K562 (cell line): ENCODE measurements at regions not wholly inside any gene's neighbourhood (a gene's known extent, or its start where the extent isn't known, plus 50 kb on each side); places are given as distances from the start of the nearest gene placed in this dataset.

ENCODE experiments used
- ATAC-seq: fragments of 200-7000 bp; cut with Tn5 transposase; 3 replicates; pipeline ENCODE4 v1.9.1; 2020; ENCODE audit warnings: moderate library complexity
- BruUV-seq: library from RNA; stranded (reverse); fragments of 400-500 nt; replicated peaks from 2 replicates; lab custom pipeline; 2021; lab: Mats Ljungman, UMichigan
- CTCF ChIA-PET: fragments of 300-600 bp; formaldehyde crosslinking; extraction: SDS; loops from one replicate; lab custom pipeline; 2021; ENCODE audit warnings: low intra/inter-chr PET ratio; lab: Yijun Ruan, JAX
- POLR2A ChIA-PET: fragments of 300-600, 350-650 bp; sonication (Branson Sonifier 250); formaldehyde crosslinking; extraction: SDS; loops from one replicate; lab custom pipeline; 2021; ENCODE audit warnings: antibody characterized with exemption, inconsistent platforms; lab: Yijun Ruan, JAX
- DNase-seq, 4 experiments: peaks; one replicate each; pipeline versions ENCODE4 v3.0.0 to v3.0.0-alpha.2; 2011 to 2018; ENCODE audit warnings: low spot score in 3 of 4, mixed read lengths in 3 of 4; ENCODE audit errors: extremely low read depth in 1 of 4
- FAIRE-seq: peaks from 2 replicates; lab custom pipeline; 2011; peaks lifted over from hg19 to GRCh38; lab: Jason Lieb, UNC
- H2AFZ ChIP-seq: 2 replicates; pipeline ENCODE4 v1.6.0; 2011; ENCODE audit warnings: low read depth, low read length, control low read depth, inconsistent platforms
- H3K27ac ChIP-seq: fragments of 200-600 bp; 3 replicates; pipeline ENCODE4 v1.8.0; 2011; ENCODE audit warnings: low read depth, mild to moderate bottlenecking, control low read depth, inconsistent platforms, low read length, moderate library complexity, mixed read lengths; ENCODE audit errors: extremely low read depth
- H3K27me3 ChIP-seq, 2 experiments: fragments of 300-600 bp in 1 of 2; 2 replicates in 1 of 2; 3 replicates in 1 of 2; pipeline versions ENCODE4 v1.6.0 to v1.8.0; 2011; ENCODE audit warnings: inconsistent platforms in 2 of 2, low read length in 2 of 2, mild to moderate bottlenecking in 1 of 2, mixed read lengths in 1 of 2, moderate library complexity in 1 of 2; ENCODE audit not compliant: control insufficient read depth in 2 of 2, insufficient read depth in 2 of 2
- H3K36me3 ChIP-seq: fragments of 300-600 bp; 3 replicates; pipeline ENCODE4 v1.8.0; 2011; ENCODE audit warnings: mild to moderate bottlenecking, low read length, inconsistent platforms; ENCODE audit not compliant: control insufficient read depth, insufficient read depth
- H3K4me1 ChIP-seq, 2 experiments: fragments of 200-600 bp in 1 of 2; replicated peaks in 1 of 2; 2 replicates in 1 of 2; 3 replicates in 1 of 2; pipeline versions ENCODE4 v1.5.1 to v1.8.0; 2011; ENCODE audit warnings: inconsistent platforms in 2 of 2, low read length in 2 of 2, mild to moderate bottlenecking in 1 of 2, mixed read lengths in 1 of 2, moderate library complexity in 1 of 2; ENCODE audit not compliant: control insufficient read depth in 2 of 2, insufficient read depth in 2 of 2
- H3K4me2 ChIP-seq: 2 replicates; pipeline ENCODE4 v1.6.1; 2011; ENCODE audit warnings: low read length, control low read depth, inconsistent platforms, mixed read lengths; ENCODE audit not compliant: insufficient read depth
- H3K4me3 ChIP-seq: fragments of 200-600 bp; sonication (generic), shearing (Covaris generic); 2 replicates; pipeline ENCODE4 v1.5.1; 2016; ENCODE audit warnings: control low read depth, inconsistent platforms
- H3K79me2 ChIP-seq: fragments of 200-600 bp; 3 replicates; pipeline ENCODE4 v1.8.0; 2011; ENCODE audit warnings: low read length, inconsistent platforms; ENCODE audit not compliant: control insufficient read depth, insufficient read depth
- H3K9ac ChIP-seq, 2 experiments: 2 replicates each; pipeline versions ENCODE4 v1.6.0 to v1.6.1; 2011; ENCODE audit warnings: low read depth in 2 of 2, low read length in 2 of 2, control low read depth in 1 of 2, inconsistent platforms in 1 of 2, mild to moderate bottlenecking in 1 of 2, mixed read lengths in 1 of 2; ENCODE audit not compliant: insufficient read depth in 1 of 2
- H3K9me1 ChIP-seq: one replicate; pipeline ENCODE4 v1.6.0; 2011; ENCODE audit warnings: inconsistent platforms, mild to moderate bottlenecking, low read length, moderate library complexity; ENCODE audit not compliant: control insufficient read depth, insufficient read depth
- H3K9me3 ChIP-seq: replicated peaks from 2 replicates; pipeline ENCODE4 v1.5.1; 2011; ENCODE audit warnings: low read depth, low read length, inconsistent platforms; ENCODE audit not compliant: control insufficient read depth, insufficient read depth
- H4K20me1 ChIP-seq: replicated peaks from 2 replicates; pipeline ENCODE4 v1.6.1; 2011; ENCODE audit warnings: low read length, inconsistent platforms, mixed read lengths; ENCODE audit not compliant: control insufficient read depth, insufficient read depth
- ARHGAP35 ChIP-seq: fragments of 450-650 bp; IDR thresholded peaks from 2 replicates; pipeline ENCODE4 v1.6.1; 2018; ENCODE audit not compliant: partially characterized antibody
- ARNT ChIP-seq, 2 experiments: fragments of 450-650 bp; IDR thresholded peaks; 2 replicates each; pipeline ENCODE4 v1.6.1; 2016; ENCODE audit warnings: mild to moderate bottlenecking in 1 of 2
- ELF2 ChIP-seq: fragments of 250-450 bp; sonication (Bioruptor Pico); IDR thresholded peaks from 2 replicates; pipeline ENCODE4 v1.5.0; 2021; ENCODE audit warnings: mild to moderate bottlenecking
- ESRRA ChIP-seq: fragments of 450-650 bp; IDR thresholded peaks from 2 replicates; pipeline ENCODE4 v1.6.1; 2014; ENCODE audit warnings: low read depth, mild to moderate bottlenecking, moderate library complexity, borderline replicate concordance
- ETS2 ChIP-seq: IDR thresholded peaks from 2 replicates; pipeline ENCODE4 v1.6.1; 2016; ENCODE audit warnings: borderline replicate concordance, missing genetic modification characterization, mild to moderate bottlenecking, moderate library complexity, missing compliant biosample characterization; ENCODE audit not compliant: poor library complexity, severe bottlenecking
- GABPB2 ChIP-seq: fragments of 250-450 bp; sonication (Bioruptor Pico); conservative IDR thresholded peaks from 2 replicates; pipeline ENCODE4 v1.5.1; 2021; ENCODE audit warnings: mild to moderate bottlenecking
- HNRNPUL1 ChIP-seq: fragments of 200-400 bp; formaldehyde crosslinking; IDR thresholded peaks from 2 replicates; pipeline ENCODE4 v1.6.1; 2017; ENCODE audit warnings: low read length
- KAT2B ChIP-seq: IDR thresholded peaks from one replicate; pipeline ENCODE4 v1.6.1; 2012; ENCODE audit warnings: low read depth, mild to moderate bottlenecking, control low read depth, inconsistent platforms, low read length, moderate library complexity
- RFX5 ChIP-seq: IDR thresholded peaks from 2 replicates; pipeline ENCODE4 v1.6.1; 2011; ENCODE audit warnings: low read depth, mild to moderate bottlenecking, improper control_type of control experiment, low read length
- SMAD3 ChIP-seq: fragments of 450-650 bp; formaldehyde crosslinking; conservative IDR thresholded peaks from 2 replicates; pipeline ENCODE4 v1.4.0; 2020; ENCODE audit warnings: mild to moderate bottlenecking
- TEAD4 ChIP-seq, 2 experiments: sonication (generic) in 1 of 2; formaldehyde crosslinking in 1 of 2; IDR thresholded peaks; 2 replicates each; pipeline versions ENCODE4 v1.6.1 to v1.8.0; 2012 to 2022; ENCODE audit warnings: borderline replicate concordance in 1 of 2, inconsistent platforms in 1 of 2, low read length in 1 of 2, mild to moderate bottlenecking in 1 of 2, missing genetic modification reagents in 1 of 2
- TSC22D4 ChIP-seq: fragments of 450-650 bp; IDR thresholded peaks from 2 replicates; pipeline ENCODE4 v1.6.1; 2016; ENCODE audit warnings: missing genetic modification characterization, missing biosample characterization, control low read depth
- ZBED1 ChIP-seq: IDR thresholded peaks from 2 replicates; pipeline ENCODE4 v1.6.1; 2014
- ZBTB5 ChIP-seq: fragments of 450-650 bp; IDR thresholded peaks from 2 replicates; pipeline ENCODE4 v1.6.1; 2017; ENCODE audit warnings: antibody characterized with exemption
- ZKSCAN8 ChIP-seq: fragments of 200-800 bp; sonication (Bioruptor generic); IDR thresholded peaks from 2 replicates; pipeline ENCODE4 v1.6.1; 2016; ENCODE audit warnings: missing genetic modification characterization, missing compliant biosample characterization
- ZNF146 ChIP-seq: IDR thresholded peaks from one replicate; pipeline ENCODE4 v1.6.1; 2018; ENCODE audit warnings: missing compliant biosample characterization; ENCODE audit not compliant: unreplicated experiment
- ZNF592 ChIP-seq: fragments of 450-650 bp; IDR thresholded peaks from 2 replicates; pipeline ENCODE4 v1.6.1; 2017; ENCODE audit warnings: antibody characterized with exemption, mild to moderate bottlenecking
- ZNF780A ChIP-seq: fragments of 250-450 bp; sonication (Bioruptor Pico); IDR thresholded peaks from 2 replicates; pipeline ENCODE4 v1.5.0; 2021; ENCODE audit warnings: mild to moderate bottlenecking
- ZNF79 ChIP-seq: fragments of 250-450 bp; sonication (Bioruptor Pico); IDR thresholded peaks from 2 replicates; pipeline ENCODE4 v1.4.0; 2020; ENCODE audit warnings: low read depth, mild to moderate bottlenecking, moderate library complexity
- WGBS: fragments of 100-300 bp; shearing (Covaris generic); methylation state at CpG from one replicate; pipeline ENCODE4 v1.1.6; 2016; ENCODE audit warnings: low coverage, mixed read lengths; ENCODE audit not compliant: insufficient coverage; ENCODE audit errors: missing lambda C conversion rate; 5-methylcytosine and 5-hydroxymethylcytosine counted together
- in situ Hi-C: fragments of 300-500 bp; cut with MboI; formaldehyde crosslinking; loops from 4 replicates; pipeline ENCODE4 v1.15.0; 2018; ENCODE audit warnings: inconsistent platforms, mixed read lengths
- intact Hi-C: fragments of 100-400 bp; cut with micrococcal nuclease; formaldehyde crosslinking; loops from 2 replicates; pipeline ENCODE4 v1.14.2; 2022

- Histone ChIP-seq H3K4me2 (no peak overlapping the region), H3K27me3 (no peaks in the 10 kb centered on the region), H3K9ac (no peak overlapping the region), H3K36me3 (no peaks in the 10 kb centered on the region), H3K9me3 (no peaks in the 10 kb centered on the region), H3K27ac (no peak overlapping the region), H3K4me3 (no peak overlapping the region), H3K9me1 (no peaks in the 10 kb centered on the region), H3K79me2 (no peaks in the 10 kb centered on the region), H4K20me1 (no peaks in the 10 kb centered on the region), H3K4me1 (no peaks in the 10 kb centered on the region), H2AFZ (no peak overlapping the region)
- intact Hi-C loops (no loop called here), in situ Hi-C loops (no loop called here)
- BruUV-seq = no TSS peak
- no peak for DNase-seq
- ChIA-PET POLR2A (interaction anchor here (0.6 kb wide), 1 partner anchor 92 kb away, joined by 3 read pairs; no protein-coding TSS in a partner anchor), CTCF (no interaction called here)
- WGBS = 10% methylated on average over 4 of the region's 4 CpGs
- ATAC-seq = no peak
- FAIRE-seq = no peak
- TF ChIP-seq GABPB2 (CRISPR knock-in tag) (no peak), ELF2 (CRISPR knock-in tag) (no peak), ETS2 (tag) (no peak), ZNF592 (no peak), ZBED1 (no peak), ZNF146 (CRISPR knock-in tag) (no peak), HNRNPUL1 (no peak), ARHGAP35 (no peak), ZNF79 (CRISPR knock-in tag) (no peak), ESRRA (no peak), KAT2B (no peak), ZKSCAN8 (CRISPR knock-in tag) (no peak), ZBTB5 (no peak), TSC22D4 (tag) (no peak), ZNF780A (CRISPR knock-in tag) (no peak), RFX5 (no peak), TEAD4 (IDR thresholded peaks at IDR 0.05; ENCODE audit: low read length) (no peak), TEAD4 (CRISPR knock-in tag; IDR thresholded peaks at IDR 0.05; ENCODE audit: borderline replicate concordance) (no peak), SMAD3 (CRISPR knock-in tag) (no peak), ARNT (IDR thresholded peaks at IDR 0.05) (no peak)
Measured at GRCh38 chr5:29822521-29822920, 1371.0 kb upstream of the CDH6 start.
